Thoracic aorta (tissue), 2 donors: ENCODE measurements at regions not wholly inside any gene's neighbourhood (a gene's known extent, or its start where the extent isn't known, plus 50 kb on each side); places are given as distances from the start of the nearest gene placed in this dataset.

Source experiments
- ATAC-seq: fragments of 150-250 bp; one replicate; pipeline ENCODE4 v1.8.0; 2017; ENCODE audit warnings: low read depth; ENCODE audit not compliant: insufficient number of reproducible peaks, low FRiP score
- DNase-seq: peaks from one replicate; pipeline ENCODE4 v3.0.0-alpha.2; 2020; ENCODE audit warnings: low spot score
- H3K27ac ChIP-seq, 2 donors: fragments of 200-600 bp; sonication (generic); 1 replicate in 1 of 2; 2 replicates in 1 of 2; pipeline ENCODE4 v1.5.1; 2016; ENCODE audit warnings: mild to moderate bottlenecking in 2 of 2, moderate library complexity in 2 of 2
- H3K27me3 ChIP-seq: fragments of 200-600 bp; sonication (generic); replicated peaks from 2 replicates; pipeline ENCODE4 v1.6.0; 2016; ENCODE audit warnings: mild to moderate bottlenecking; ENCODE audit not compliant: insufficient read depth
- H3K36me3 ChIP-seq: fragments of 200-600 bp; sonication (generic); one replicate; pipeline ENCODE4 v1.5.1; 2016
- H3K4me1 ChIP-seq, 2 donors: fragments of 200-600 bp; sonication (generic); 1 replicate in 1 of 2; 2 replicates in 1 of 2; pipeline versions ENCODE4 v1.5.1 to v1.6.0; 2016; ENCODE audit warnings: low read depth in 2 of 2, mild to moderate bottlenecking in 1 of 2; ENCODE audit not compliant: control insufficient read depth in 1 of 2
- H3K4me3 ChIP-seq: fragments of 200-600 bp; sonication (generic); 2 replicates; pipeline ENCODE4 v1.5.1; 2016; ENCODE audit warnings: mild to moderate bottlenecking
- H3K9me3 ChIP-seq: fragments of 200-600 bp; sonication (generic); 2 replicates; pipeline ENCODE4 v1.5.1; 2016
- TF ChIP-seq, protein P1 (sequence below): fragments of 200-600 bp; sonication (generic); IDR thresholded peaks from one replicate; pipeline ENCODE4 v1.5.1; 2019; ENCODE audit warnings: antibody characterized with exemption

GRCh38 chr4:67161311-67161710, 384.0 kb downstream of the CENPC start:
- no peak for ATAC-seq

DNA sequence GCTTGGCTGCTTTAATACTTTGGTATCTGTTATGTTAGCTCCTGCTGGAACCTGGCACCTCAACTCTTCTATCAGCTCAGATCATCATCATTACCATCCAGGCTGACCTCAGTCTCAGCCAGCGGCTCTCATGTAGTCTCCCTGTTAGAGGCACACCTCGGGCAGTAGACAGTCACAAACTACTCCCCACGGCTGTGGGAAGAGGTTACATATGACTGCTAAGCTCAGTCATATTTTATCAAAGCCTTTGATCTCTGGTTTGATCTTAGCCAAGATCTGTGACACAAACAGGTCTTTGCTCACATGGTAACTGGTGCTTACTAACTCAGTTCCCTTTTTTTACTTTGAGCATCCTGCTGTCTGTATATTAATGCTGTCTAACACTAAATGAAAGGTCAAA, 384.9 kb downstream of the CENPC start:
- Histone ChIP-seq H3K4me1 (no peaks in the 10 kb centered on the region), H3K9me3 (no peaks in the 10 kb centered on the region), H3K4me3 (no peak overlapping the region), H3K36me3 (no peaks in the 10 kb centered on the region), H3K27me3 (no peaks in the 10 kb centered on the region), H3K27ac (no peak overlapping the region)
- TF ChIP-seq, protein P1, sequence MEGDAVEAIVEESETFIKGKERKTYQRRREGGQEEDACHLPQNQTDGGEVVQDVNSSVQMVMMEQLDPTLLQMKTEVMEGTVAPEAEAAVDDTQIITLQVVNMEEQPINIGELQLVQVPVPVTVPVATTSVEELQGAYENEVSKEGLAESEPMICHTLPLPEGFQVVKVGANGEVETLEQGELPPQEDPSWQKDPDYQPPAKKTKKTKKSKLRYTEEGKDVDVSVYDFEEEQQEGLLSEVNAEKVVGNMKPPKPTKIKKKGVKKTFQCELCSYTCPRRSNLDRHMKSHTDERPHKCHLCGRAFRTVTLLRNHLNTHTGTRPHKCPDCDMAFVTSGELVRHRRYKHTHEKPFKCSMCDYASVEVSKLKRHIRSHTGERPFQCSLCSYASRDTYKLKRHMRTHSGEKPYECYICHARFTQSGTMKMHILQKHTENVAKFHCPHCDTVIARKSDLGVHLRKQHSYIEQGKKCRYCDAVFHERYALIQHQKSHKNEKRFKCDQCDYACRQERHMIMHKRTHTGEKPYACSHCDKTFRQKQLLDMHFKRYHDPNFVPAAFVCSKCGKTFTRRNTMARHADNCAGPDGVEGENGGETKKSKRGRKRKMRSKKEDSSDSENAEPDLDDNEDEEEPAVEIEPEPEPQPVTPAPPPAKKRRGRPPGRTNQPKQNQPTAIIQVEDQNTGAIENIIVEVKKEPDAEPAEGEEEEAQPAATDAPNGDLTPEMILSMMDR: no peak
- ATAC-seq (no peak), DNase-seq (no peak)

More at GRCh38 chr4:67161311-67161710, 384.0 kb downstream of the CENPC start:
- TF ChIP-seq, protein P1: no peak
- no peak for DNase-seq
- Histone ChIP-seq H3K27me3 (no peaks in the 10 kb centered on the region), H3K4me1 (no peaks in the 10 kb centered on the region), H3K36me3 (no peaks in the 10 kb centered on the region), H3K9me3 (no peaks in the 10 kb centered on the region), H3K27ac (no peak overlapping the region), H3K4me3 (no peak overlapping the region)

- no peaks in the 10 kb centered on the region for H3K4me1 ChIP-seq
- no peak overlapping the region for H3K27ac ChIP-seq
- no peaks in the 10 kb centered on the region for H3K9me3 ChIP-seq
- ATAC-seq (no peak), DNase-seq (no peak)
- H3K36me3 ChIP-seq: no peaks in the 10 kb centered on the region
- TF ChIP-seq, protein P1: no peak
- H3K4me3 ChIP-seq: no peak overlapping the region
- H3K27me3 ChIP-seq: no peaks in the 10 kb centered on the region
Measured at GRCh38 chr4:67158666-67159065, 386.6 kb downstream of the CENPC start.

DNA sequence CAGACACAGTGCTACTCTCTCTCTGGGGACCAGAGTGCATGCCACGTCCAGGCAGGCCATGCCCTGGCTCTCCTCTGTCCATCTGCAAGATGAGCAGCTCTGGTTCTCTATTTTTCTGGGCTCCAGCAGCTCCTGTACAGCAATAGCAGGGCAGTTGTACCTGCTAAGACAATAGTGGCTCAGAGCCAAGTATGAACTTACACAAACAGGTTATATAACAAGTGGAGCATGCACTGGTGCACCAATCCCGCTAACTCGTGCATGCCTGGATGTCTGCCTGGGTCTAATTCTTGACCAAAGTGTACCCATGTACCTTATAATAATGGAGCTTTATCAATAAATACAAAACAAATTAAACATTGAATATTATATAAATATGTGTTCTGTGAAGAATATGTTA, 392.3 kb downstream of the CENPC start:
- Histone ChIP-seq H3K36me3 (no peaks in the 10 kb centered on the region), H3K27ac (no peak overlapping the region), H3K9me3 (no peaks in the 10 kb centered on the region), H3K27me3 (no peaks in the 10 kb centered on the region), H3K4me1 (no peaks in the 10 kb centered on the region), H3K4me3 (no peak overlapping the region)
- DNase-seq (no peak), ATAC-seq (no peak)
- TF ChIP-seq, protein P1: no peak

DNA sequence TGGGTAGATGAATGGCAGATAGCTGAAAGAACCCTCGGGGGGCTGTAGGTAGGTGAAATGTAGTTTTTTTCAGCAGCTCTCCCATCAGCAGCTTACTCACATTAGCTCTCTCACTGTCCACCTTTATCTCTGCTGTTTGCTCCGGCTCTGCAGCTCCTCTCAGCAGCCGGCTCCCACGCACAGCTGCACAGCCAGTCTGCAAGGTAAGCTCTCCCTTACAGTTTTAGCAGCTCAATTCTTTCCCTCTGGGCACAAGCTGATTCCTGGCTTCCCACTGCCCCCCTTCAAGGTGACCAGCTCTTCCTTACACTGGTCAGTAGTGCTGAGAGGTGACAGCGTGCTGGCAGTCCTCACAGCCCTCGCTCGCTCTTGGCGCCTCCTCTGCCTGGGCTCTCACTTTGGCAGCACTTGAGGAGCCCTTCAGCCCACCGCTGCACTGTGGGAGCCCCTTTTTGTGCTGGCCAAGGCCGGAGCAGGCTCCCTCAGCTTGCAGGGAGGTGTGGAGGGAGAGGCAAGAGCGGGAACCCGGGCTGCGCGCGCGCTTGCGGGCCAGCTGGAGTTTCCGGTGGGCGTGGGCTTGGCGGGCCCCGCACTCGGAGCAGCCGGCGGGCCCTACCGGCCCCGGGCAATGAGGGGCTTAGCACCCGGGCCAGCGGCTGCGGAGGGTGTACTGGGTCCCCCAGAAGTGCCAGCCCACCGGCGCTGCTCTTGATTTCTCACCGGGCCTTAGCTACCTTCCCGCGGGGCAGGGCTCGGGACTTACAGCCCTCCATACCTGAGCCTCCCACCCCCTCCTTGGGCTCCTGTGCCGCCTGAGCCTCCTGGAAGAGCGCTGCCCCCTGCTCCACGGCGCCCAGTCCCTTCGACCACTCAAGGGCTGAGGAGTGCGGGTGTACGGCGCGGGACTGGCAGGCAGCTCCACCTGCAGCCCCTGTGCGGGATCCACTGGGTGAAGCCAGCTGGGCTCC, 393.6 kb downstream of the CENPC start:
- DNase-seq: no peak
- H3K27ac ChIP-seq: no peak overlapping the region
- ATAC-seq: no peak
- no peaks in the 10 kb centered on the region for H3K4me1 ChIP-seq
- no peak overlapping the region for H3K4me3 ChIP-seq
- H3K27me3 ChIP-seq: no peaks in the 10 kb centered on the region
- H3K36me3 ChIP-seq: no peaks in the 10 kb centered on the region
- TF ChIP-seq, protein P1: no peak
- H3K9me3 ChIP-seq: no peaks in the 10 kb centered on the region
